Gastrocnemius medialis (tissue), 4 donors: ENCODE measurements at regions not wholly inside any gene's neighbourhood (a gene's known extent, or its start where the extent isn't known, plus 50 kb on each side); places are given as distances from the start of the nearest gene placed in this dataset.

Source experiments
- ATAC-seq, 2 donors: fragments of 150-250 bp; one replicate each; pipeline ENCODE4 v1.9.1; 2016
- DNase-seq, 2 donors: peaks; one replicate each; pipeline ENCODE4 v3.0.0-alpha.2; 2019
- H3K27ac ChIP-seq, 4 donors: fragments of 200-600 bp; sonication (generic); 1 replicate in 1 of 4; 2 replicates in 3 of 4; pipeline ENCODE4 v1.5.1; 2016 to 2018; ENCODE audit warnings: mild to moderate bottlenecking in 2 of 4, moderate library complexity in 1 of 4
- H3K27me3 ChIP-seq, 3 donors: fragments of 200-600 bp; sonication (generic) in 2 of 3; 1 replicate in 1 of 3; 2 replicates in 2 of 3; pipeline versions ENCODE4 v1.5.1 to v1.6.0; 2016 to 2019; ENCODE audit warnings: mild to moderate bottlenecking in 1 of 3, moderate library complexity in 1 of 3
- H3K36me3 ChIP-seq, 2 donors: fragments of 200-600 bp; sonication (generic) in 1 of 2; one replicate each; pipeline ENCODE4 v1.5.1; 2017 to 2018
- H3K4me1 ChIP-seq, 2 donors: fragments of 200-600 bp; sonication (generic) in 1 of 2; one replicate each; pipeline ENCODE4 v1.5.1; 2016 to 2017; ENCODE audit warnings: mild to moderate bottlenecking in 2 of 2
- H3K4me3 ChIP-seq, 4 donors: fragments of 200-600 bp; sonication (generic) in 3 of 4; 1 replicate in 1 of 4; 2 replicates in 3 of 4; pipeline ENCODE4 v1.5.1; 2016 to 2019; ENCODE audit warnings: mild to moderate bottlenecking in 2 of 4
- H3K9me3 ChIP-seq, 3 donors: fragments of 200-600 bp; sonication (generic) in 2 of 3; 1 replicate in 1 of 3; 2 replicates in 2 of 3; pipeline ENCODE4 v1.5.1; 2016 to 2019
- CTCF ChIP-seq, 5 experiments: fragments of 450-650 bp in 3 of 5; fragments of 200-600 bp in 2 of 5; sonication (generic) in 2 of 5; IDR thresholded peaks in 4 of 5; conservative IDR thresholded peaks in 1 of 5; 1 replicate in 4 of 5; 2 replicates in 1 of 5; pipeline ENCODE4 v1.5.1; 2016 to 2019; ENCODE audit warnings: antibody characterized with exemption in 5 of 5, mild to moderate bottlenecking in 3 of 5, moderate library complexity in 3 of 5
- POLR2A ChIP-seq, 2 donors: fragments of 450-650 bp; IDR thresholded peaks; one replicate each; pipeline ENCODE4 v1.6.1; 2017; ENCODE audit warnings: antibody characterized with exemption in 2 of 2, mild to moderate bottlenecking in 2 of 2, moderate library complexity in 2 of 2
- in situ Hi-C, 4 donors: fragments of 200-750 bp; cut with MboI; loops; one replicate each; pipeline versions ENCODE4 v1.15.0 to v1.8.0; 2017; ENCODE audit warnings: low sequenced_read_pairs in 4 of 4
- intact Hi-C: fragments of 100-400 bp; cut with DNase I; formaldehyde crosslinking; loops from one replicate; pipeline ENCODE4 v1.15.1; 2023; ENCODE audit warnings: low total_unique reads

GRCh38 chr18:24819141-24819890 is 358.9 kb downstream of the HRH4 start:
- in situ Hi-C loops (no loop called here), intact Hi-C loops (no loop called here)
- TF ChIP-seq POLR2A (IDR thresholded peaks at IDR 0.05) (no peak), CTCF (IDR thresholded peaks at IDR 0.05 in 4 of 5, conservative IDR thresholded peaks at IDR 0.05 in 1 of 5) (no peak)

GRCh38 chr18:24825397-24825796 is 365.0 kb downstream of the HRH4 start:
- Histone ChIP-seq H3K36me3 (no peaks in the 10 kb centered on the region), H3K4me3 (no peak overlapping the region), H3K4me1 (no peaks in the 10 kb centered on the region), H3K27ac (no peak overlapping the region), H3K9me3 (no peaks in the 10 kb centered on the region), H3K27me3 (peaks cover 0 to under 1% (median 0%) of the 10 kb centered on the region in 3 donors)
- DNase-seq = no peak
- in situ Hi-C loops = no loop called here
- ATAC-seq = no peak
- intact Hi-C loops = no loop called here
- no peak for TF ChIP-seq CTCF (IDR thresholded peaks at IDR 0.05 in 4 of 5, conservative IDR thresholded peaks at IDR 0.05 in 1 of 5)
- TF ChIP-seq POLR2A (IDR thresholded peaks at IDR 0.05) = no peak

More at GRCh38 chr18:24819141-24819890, 358.9 kb downstream of the HRH4 start:
- ATAC-seq (no peak), DNase-seq (no peak)
- H3K27ac ChIP-seq = no peak overlapping the region
- peaks cover 0 to 3% (median 0%) of the 10 kb centered on the region in 3 donors for H3K27me3 ChIP-seq
- no peak overlapping the region for H3K4me3 ChIP-seq
- H3K36me3 ChIP-seq = no peaks in the 10 kb centered on the region
- H3K4me1 ChIP-seq = no peaks in the 10 kb centered on the region
- no peaks in the 10 kb centered on the region for H3K9me3 ChIP-seq

- no peaks in the 10 kb centered on the region for H3K9me3 ChIP-seq
- intact Hi-C loops = no loop called here
- H3K27ac ChIP-seq = no peak overlapping the region
- TF ChIP-seq POLR2A (IDR thresholded peaks at IDR 0.05) (no peak), CTCF (IDR thresholded peaks at IDR 0.05 in 4 of 5, conservative IDR thresholded peaks at IDR 0.05 in 1 of 5) (no peak)
- DNase-seq = no peak
- no peak for ATAC-seq
- H3K27me3 ChIP-seq = peaks cover 0 to 3% (median 0%) of the 10 kb centered on the region in 3 donors
- H3K36me3 ChIP-seq = no peaks in the 10 kb centered on the region
- H3K4me1 ChIP-seq = no peaks in the 10 kb centered on the region
- no peak overlapping the region for H3K4me3 ChIP-seq
- in situ Hi-C loops = no loop called here
Observed at GRCh38 chr18:24826605-24827004, 366.2 kb downstream of the HRH4 start.

- no peaks in the 10 kb centered on the region for H3K36me3 ChIP-seq
- intact Hi-C loops = no loop called here
- in situ Hi-C loops = no loop called here
- H3K27ac ChIP-seq = no peak overlapping the region
- peaks cover 0 to 3% (median 0%) of the 10 kb centered on the region in 3 donors for H3K27me3 ChIP-seq
- H3K4me3 ChIP-seq = no peak overlapping the region
- no peaks in the 10 kb centered on the region for H3K9me3 ChIP-seq
- no peak for TF ChIP-seq CTCF (IDR thresholded peaks at IDR 0.05 in 4 of 5, conservative IDR thresholded peaks at IDR 0.05 in 1 of 5)
- TF ChIP-seq POLR2A (IDR thresholded peaks at IDR 0.05) = no peak
- DNase-seq (no peak), ATAC-seq (no peak)
- H3K4me1 ChIP-seq = no peaks in the 10 kb centered on the region
Observed at GRCh38 chr18:24827501-24827900, 367.1 kb downstream of the HRH4 start.
